Uterus (tissue), 3 donors: ENCODE measurements at regions not wholly inside any gene's neighbourhood (a gene's known extent, or its start where the extent isn't known, plus 50 kb on each side); places are given as distances from the start of the nearest gene placed in this dataset.

ENCODE experiments used
- DNase-seq, 2 donors: peaks; one replicate each; pipeline ENCODE4 v3.0.0-alpha.2; 2019 to 2020
- H3K27ac ChIP-seq, 2 donors: fragments of 200-600 bp; sonication (generic); 1 replicate in 1 of 2; 2 replicates in 1 of 2; pipeline ENCODE4 v1.5.1; 2016 to 2018
- H3K27me3 ChIP-seq, 2 donors: fragments of 200-600 bp; sonication (generic); one replicate each; pipeline ENCODE4 v1.5.1; 2018 to 2019; ENCODE audit warnings: control low read depth in 1 of 2
- H3K36me3 ChIP-seq, 2 donors: fragments of 200-600 bp; sonication (generic); one replicate each; pipeline ENCODE4 v1.5.1; 2019; ENCODE audit warnings: control low read depth in 1 of 2
- H3K4me1 ChIP-seq, 2 donors: fragments of 200-600 bp; sonication (generic); one replicate each; pipeline ENCODE4 v1.5.1; 2018 to 2019; ENCODE audit warnings: control low read depth in 1 of 2
- H3K4me3 ChIP-seq, 2 donors: fragments of 200-600 bp; sonication (generic); 1 replicate in 1 of 2; 2 replicates in 1 of 2; pipeline ENCODE4 v1.5.1; 2018 to 2019; ENCODE audit warnings: mild to moderate bottlenecking in 1 of 2
- H3K9me3 ChIP-seq, 2 donors: fragments of 200-600 bp; sonication (generic); one replicate each; pipeline ENCODE4 v1.5.1; 2019; ENCODE audit warnings: control low read depth in 1 of 2
- POLR2A ChIP-seq, 2 donors: fragments of 450-650 bp; IDR thresholded peaks; one replicate each; pipeline ENCODE4 v1.6.1; 2016; ENCODE audit warnings: antibody characterized with exemption in 2 of 2, mild to moderate bottlenecking in 1 of 2, moderate library complexity in 1 of 2
- intact Hi-C: fragments of 100-400 bp; cut with DNase I; formaldehyde crosslinking; loops from one replicate; pipeline ENCODE4 v1.15.1; 2023; ENCODE audit warnings: low total_unique reads
- TF ChIP-seq, protein P1 (sequence below), 4 experiments: fragments of 200-600 bp in 2 of 4; fragments of 450-650 bp in 2 of 4; sonication (generic) in 2 of 4; IDR thresholded peaks; one replicate each; pipeline ENCODE4 v1.5.1; 2016 to 2019; ENCODE audit warnings: antibody characterized with exemption in 4 of 4, mild to moderate bottlenecking in 2 of 4, moderate library complexity in 1 of 4
- donor health status: DM: yes; HTN: yes; CAD: no.

DNA sequence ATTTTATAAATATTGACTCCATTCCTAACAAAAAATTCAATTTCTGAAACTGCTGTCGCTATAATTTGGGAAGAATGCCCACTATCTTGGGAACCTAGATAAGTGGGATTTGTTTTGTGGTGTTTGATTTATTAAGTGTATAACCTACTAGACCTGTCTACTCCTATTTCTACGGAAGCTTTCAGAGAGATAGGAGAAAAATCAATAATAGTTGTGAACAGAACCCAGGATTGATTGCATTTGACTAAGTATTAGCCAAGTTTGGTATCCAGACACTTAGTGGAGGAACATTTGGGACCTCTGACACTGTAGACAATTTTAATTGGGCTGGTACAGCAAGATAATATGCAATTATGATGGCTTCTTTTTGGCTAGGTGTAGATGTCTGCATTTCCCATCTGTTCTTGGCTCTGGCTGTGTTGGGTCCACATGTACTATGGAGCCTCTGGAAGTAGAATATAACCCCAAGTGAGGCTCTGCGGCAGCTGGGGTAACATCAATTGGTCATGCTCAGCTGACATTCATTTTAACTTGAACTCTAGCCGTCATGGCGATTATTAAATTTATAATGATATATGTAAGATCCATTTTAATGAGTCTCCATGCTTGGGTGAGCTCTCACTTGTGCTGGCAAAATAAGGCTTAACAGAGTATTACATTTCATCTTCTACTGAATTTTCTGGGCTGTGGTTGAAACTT is 111.5 kb upstream of the E2F8 start:
- H3K27me3 ChIP-seq = peaks cover 0 to 8% of the 10 kb centered on the region in 2 donors
- intact Hi-C loops = no loop called here
- H3K9me3 ChIP-seq = no peaks in the 10 kb centered on the region

DNA sequence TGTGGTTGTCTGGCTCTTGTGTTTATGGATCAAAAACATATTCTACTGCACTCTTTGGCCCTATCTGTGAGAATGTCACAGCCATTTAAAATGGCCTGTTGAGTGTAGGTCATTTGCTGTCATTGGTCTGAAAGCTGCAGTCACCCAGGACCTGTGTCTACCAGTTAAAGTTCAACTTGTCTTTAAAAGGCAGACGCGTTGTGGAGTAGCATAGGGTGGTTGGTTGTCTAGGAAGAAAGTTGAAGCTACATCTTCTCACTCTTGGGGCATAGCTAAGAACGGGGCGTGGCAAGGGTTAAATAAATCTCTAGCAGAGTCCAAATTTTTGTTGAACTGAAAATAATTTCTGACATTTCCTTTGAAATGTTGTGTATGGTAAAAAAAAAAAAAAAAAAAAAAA is 110.7 kb upstream of the E2F8 start:
- Histone ChIP-seq H3K27me3 (peaks cover 0 to 14% of the 10 kb centered on the region in 2 donors), H3K4me3 (no peak overlapping the region), H3K4me1 (no peaks in the 10 kb centered on the region), H3K36me3 (no peaks in the 10 kb centered on the region), H3K27ac (no peak overlapping the region), H3K9me3 (no peaks in the 10 kb centered on the region)
- TF ChIP-seq, protein P1, sequence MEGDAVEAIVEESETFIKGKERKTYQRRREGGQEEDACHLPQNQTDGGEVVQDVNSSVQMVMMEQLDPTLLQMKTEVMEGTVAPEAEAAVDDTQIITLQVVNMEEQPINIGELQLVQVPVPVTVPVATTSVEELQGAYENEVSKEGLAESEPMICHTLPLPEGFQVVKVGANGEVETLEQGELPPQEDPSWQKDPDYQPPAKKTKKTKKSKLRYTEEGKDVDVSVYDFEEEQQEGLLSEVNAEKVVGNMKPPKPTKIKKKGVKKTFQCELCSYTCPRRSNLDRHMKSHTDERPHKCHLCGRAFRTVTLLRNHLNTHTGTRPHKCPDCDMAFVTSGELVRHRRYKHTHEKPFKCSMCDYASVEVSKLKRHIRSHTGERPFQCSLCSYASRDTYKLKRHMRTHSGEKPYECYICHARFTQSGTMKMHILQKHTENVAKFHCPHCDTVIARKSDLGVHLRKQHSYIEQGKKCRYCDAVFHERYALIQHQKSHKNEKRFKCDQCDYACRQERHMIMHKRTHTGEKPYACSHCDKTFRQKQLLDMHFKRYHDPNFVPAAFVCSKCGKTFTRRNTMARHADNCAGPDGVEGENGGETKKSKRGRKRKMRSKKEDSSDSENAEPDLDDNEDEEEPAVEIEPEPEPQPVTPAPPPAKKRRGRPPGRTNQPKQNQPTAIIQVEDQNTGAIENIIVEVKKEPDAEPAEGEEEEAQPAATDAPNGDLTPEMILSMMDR (IDR thresholded peaks at IDR 0.05) = no peak
- no peak for TF ChIP-seq POLR2A (IDR thresholded peaks at IDR 0.05)
- DNase-seq = no peak
- intact Hi-C loops = no loop called here

More for the DNA sequence above, 111.5 kb upstream of the E2F8 start:
- Histone ChIP-seq H3K4me1 (no peaks in the 10 kb centered on the region), H3K4me3 (no peak overlapping the region), H3K36me3 (no peaks in the 10 kb centered on the region), H3K27ac (no peak overlapping the region)
- DNase-seq = no peak
- TF ChIP-seq, protein P1 (IDR thresholded peaks at IDR 0.05) = no peak
- no peak for TF ChIP-seq POLR2A (IDR thresholded peaks at IDR 0.05)

DNA sequence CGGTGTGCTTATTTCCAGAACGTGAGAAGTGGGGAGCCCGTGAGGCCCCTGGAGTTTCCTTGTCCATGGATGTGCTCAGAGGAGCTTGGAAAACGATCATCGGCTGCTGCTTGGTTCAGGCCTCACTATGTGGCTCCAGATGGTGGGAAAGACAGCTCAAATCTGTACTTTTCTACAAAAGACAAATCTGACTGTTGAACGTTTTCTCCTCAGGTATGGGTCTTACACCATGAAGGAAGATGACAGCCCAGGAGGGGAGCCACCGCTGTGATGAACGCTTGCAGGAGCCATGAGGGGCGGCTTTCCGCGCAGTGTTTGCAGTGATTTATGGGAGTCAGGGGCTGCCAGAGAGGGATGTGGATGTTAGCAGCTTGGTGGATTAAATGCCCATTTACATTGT is 109.4 kb upstream of the E2F8 start:
- no peaks in the 10 kb centered on the region for H3K36me3 ChIP-seq
- H3K4me3 ChIP-seq = no peak overlapping the region
- H3K9me3 ChIP-seq = no peaks in the 10 kb centered on the region
- TF ChIP-seq POLR2A (IDR thresholded peaks at IDR 0.05) = no peak
- TF ChIP-seq, protein P1 (IDR thresholded peaks at IDR 0.05) = no peak
- peaks cover 0 to 1% of the 10 kb centered on the region in 2 donors for H3K4me1 ChIP-seq
- no peak overlapping the region for H3K27ac ChIP-seq
- DNase-seq = no peak
- H3K27me3 ChIP-seq = peaks cover 0 to 17% of the 10 kb centered on the region in 2 donors
- intact Hi-C loops = no loop called here

DNA sequence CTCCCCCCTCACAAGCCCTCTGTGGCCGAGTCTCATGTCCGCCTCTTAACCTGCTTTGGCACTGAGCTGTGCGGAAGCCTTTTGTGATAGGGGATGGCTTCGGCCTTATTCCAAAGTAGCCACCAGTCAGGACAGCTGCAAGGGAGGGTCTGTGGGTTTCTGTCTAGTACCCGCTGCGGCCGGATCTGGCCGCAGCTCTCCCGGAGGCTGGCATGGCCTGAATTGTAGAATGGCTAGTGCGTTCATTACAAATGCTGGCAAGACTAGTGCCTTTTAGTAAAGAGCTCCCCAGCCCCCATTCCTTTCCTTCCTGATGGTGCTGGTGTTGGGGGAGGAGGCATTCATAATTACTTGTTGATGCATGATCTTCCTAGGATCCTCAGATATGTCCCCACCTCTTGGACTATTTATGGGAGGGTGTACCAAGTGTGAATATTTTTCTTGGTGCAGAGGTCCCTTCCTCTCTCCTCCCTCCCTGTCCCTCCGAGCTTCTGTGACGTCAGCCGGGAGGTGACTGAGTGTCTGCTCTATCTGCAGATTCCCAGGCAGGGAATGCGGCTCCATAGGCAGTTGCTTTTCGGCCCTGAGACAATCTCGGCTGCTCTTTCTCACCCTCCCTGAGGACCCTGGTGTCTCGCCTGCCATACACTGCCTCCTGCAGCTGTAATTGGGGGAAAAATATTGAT is 108.7 kb upstream of the E2F8 start:
- Histone ChIP-seq H3K4me1 (peaks cover 0 to 5% of the 10 kb centered on the region in 2 donors), H3K4me3 (no peak overlapping the region), H3K36me3 (no peaks in the 10 kb centered on the region), H3K27ac (no peak overlapping the region), H3K27me3 (peaks cover 0 to 17% of the 10 kb centered on the region in 2 donors), H3K9me3 (no peaks in the 10 kb centered on the region)
- DNase-seq = no peak
- TF ChIP-seq, protein P1 (IDR thresholded peaks at IDR 0.05) = no peak
- TF ChIP-seq POLR2A (IDR thresholded peaks at IDR 0.05) = no peak
- intact Hi-C loops = no loop called here

DNA sequence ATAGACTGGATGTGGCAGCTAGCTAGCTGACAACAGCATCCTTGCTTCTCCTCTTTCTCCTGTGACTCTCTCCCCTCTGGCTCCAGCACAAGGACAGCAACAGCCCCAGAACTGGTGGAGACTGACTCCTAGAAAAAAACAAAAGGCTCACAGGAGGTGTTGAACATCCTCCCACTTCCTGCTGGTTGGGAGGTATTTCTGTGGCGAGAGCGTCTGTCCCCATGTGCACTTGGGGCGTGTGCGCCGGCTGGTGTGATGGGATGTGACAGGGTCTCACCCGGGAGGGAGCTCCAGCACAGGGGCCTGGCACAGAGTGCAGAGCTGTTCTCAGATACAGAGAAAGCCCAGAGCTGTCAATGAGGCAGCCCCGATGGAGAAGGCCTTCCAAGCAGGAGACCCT is 107.2 kb upstream of the E2F8 start:
- H3K27ac ChIP-seq = no peak overlapping the region
- H3K4me3 ChIP-seq = no peak overlapping the region
- DNase-seq = no peak
- intact Hi-C loops = no loop called here
- TF ChIP-seq, protein P1 (IDR thresholded peaks at IDR 0.05) = no peak
- TF ChIP-seq POLR2A (IDR thresholded peaks at IDR 0.05) = no peak
- H3K9me3 ChIP-seq = no peaks in the 10 kb centered on the region
- H3K4me1 ChIP-seq = peaks cover 0 to 5% of the 10 kb centered on the region in 2 donors
- H3K36me3 ChIP-seq = no peaks in the 10 kb centered on the region
- peaks cover 0 to 17% of the 10 kb centered on the region in 2 donors for H3K27me3 ChIP-seq
